ENCODE measurements at regions not wholly inside any gene's neighbourhood (a gene's known extent, or its start where the extent isn't known, plus 50 kb on each side); places are given as distances from the start of the nearest gene placed in this dataset.
"Not testable (repeated sequence)": the region's sequence is repeated elsewhere in the genome, so short reads cannot be mapped to it uniquely, and the experiment has no call there.

DNA sequence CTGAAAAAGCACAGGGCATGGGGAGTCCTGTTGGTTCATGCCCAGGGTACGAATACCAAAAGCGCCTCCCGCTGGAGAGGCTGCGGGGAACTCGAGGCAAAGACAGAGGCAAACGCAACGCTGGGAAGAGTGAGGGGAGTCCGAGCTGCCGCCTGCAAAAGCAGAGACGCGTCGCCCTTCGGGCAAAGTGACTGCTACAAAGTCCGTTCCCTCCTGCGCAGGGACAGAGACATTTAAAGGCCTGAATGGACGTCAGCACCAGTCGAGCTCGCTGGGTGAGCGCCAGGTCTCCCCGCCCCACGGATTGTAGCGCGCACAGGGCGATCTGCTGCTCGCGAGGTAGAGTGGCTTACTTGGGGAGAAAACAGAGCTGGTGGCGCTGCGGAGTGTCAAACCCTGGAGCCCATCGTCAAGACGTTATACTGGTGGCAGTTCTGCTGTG, 732.8 kb downstream of the ZWINT start:
- Mint-ChIP-seq H3K36me3 (ENCODE audit: insufficient read depth) (no peaks in the 10 kb centered on the region), H3K9me3 (ENCODE audit: low read depth) (no peaks in the 10 kb centered on the region), H3K4me1 (ENCODE audit: low read depth) (peaks cover 14% of the 10 kb centered on the region), H3K27ac (no peak overlapping the region), H3K4me3 (ENCODE audit: low read depth) (peak overlapping the region; percentile 77), H3K27me3 (peaks cover 18% of the 10 kb centered on the region)
- DNase-seq (ENCODE audit: low spot score, unreplicated experiment) = peak; percentile 29
- TF ChIP-seq, protein P1, sequence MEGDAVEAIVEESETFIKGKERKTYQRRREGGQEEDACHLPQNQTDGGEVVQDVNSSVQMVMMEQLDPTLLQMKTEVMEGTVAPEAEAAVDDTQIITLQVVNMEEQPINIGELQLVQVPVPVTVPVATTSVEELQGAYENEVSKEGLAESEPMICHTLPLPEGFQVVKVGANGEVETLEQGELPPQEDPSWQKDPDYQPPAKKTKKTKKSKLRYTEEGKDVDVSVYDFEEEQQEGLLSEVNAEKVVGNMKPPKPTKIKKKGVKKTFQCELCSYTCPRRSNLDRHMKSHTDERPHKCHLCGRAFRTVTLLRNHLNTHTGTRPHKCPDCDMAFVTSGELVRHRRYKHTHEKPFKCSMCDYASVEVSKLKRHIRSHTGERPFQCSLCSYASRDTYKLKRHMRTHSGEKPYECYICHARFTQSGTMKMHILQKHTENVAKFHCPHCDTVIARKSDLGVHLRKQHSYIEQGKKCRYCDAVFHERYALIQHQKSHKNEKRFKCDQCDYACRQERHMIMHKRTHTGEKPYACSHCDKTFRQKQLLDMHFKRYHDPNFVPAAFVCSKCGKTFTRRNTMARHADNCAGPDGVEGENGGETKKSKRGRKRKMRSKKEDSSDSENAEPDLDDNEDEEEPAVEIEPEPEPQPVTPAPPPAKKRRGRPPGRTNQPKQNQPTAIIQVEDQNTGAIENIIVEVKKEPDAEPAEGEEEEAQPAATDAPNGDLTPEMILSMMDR (IDR thresholded peaks at IDR 0.05; ENCODE audit: unreplicated experiment) = no peak

DNA sequence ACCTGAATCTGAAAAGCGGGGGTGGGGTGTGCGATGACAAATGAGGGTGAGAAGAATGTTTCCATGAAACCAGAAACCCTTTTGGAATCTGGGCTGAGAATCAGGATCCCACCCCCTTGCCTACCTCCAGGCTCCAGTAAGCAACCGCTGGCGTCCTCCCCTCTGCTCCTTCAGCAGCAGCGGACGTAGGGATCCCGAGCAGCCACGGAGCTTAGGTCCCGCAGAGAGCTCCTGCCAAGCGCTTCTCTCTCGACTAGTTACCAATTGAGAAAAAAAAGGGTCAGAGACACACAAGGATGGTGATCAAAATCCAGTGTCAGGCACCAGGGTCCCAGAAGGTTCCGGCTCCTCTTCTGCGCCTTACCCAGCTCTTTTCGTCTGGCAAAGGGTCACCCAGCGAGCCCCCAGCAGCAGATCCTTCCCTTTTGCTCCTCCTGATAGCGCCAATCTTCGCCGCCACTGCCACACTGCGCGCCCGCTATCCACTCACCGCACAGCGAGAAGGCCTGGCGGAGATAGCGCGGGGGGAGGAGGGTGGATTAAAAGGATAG, 733.5 kb downstream of the ZWINT start:
- peak overlapping the region; percentile 77 for H3K4me3 Mint-ChIP-seq (ENCODE audit: low read depth)
- TF ChIP-seq, protein P1 (IDR thresholded peaks at IDR 0.05; ENCODE audit: unreplicated experiment) = no peak
- peaks cover 22% of the 10 kb centered on the region for H3K27me3 Mint-ChIP-seq
- H3K9me3 Mint-ChIP-seq (ENCODE audit: low read depth) = no peaks in the 10 kb centered on the region
- no peak for DNase-seq (ENCODE audit: low spot score, unreplicated experiment)
- no peak overlapping the region for H3K27ac Mint-ChIP-seq
- H3K4me1 Mint-ChIP-seq (ENCODE audit: low read depth) = peaks cover 14% of the 10 kb centered on the region
- no peaks in the 10 kb centered on the region for H3K36me3 Mint-ChIP-seq (ENCODE audit: insufficient read depth)

DNA sequence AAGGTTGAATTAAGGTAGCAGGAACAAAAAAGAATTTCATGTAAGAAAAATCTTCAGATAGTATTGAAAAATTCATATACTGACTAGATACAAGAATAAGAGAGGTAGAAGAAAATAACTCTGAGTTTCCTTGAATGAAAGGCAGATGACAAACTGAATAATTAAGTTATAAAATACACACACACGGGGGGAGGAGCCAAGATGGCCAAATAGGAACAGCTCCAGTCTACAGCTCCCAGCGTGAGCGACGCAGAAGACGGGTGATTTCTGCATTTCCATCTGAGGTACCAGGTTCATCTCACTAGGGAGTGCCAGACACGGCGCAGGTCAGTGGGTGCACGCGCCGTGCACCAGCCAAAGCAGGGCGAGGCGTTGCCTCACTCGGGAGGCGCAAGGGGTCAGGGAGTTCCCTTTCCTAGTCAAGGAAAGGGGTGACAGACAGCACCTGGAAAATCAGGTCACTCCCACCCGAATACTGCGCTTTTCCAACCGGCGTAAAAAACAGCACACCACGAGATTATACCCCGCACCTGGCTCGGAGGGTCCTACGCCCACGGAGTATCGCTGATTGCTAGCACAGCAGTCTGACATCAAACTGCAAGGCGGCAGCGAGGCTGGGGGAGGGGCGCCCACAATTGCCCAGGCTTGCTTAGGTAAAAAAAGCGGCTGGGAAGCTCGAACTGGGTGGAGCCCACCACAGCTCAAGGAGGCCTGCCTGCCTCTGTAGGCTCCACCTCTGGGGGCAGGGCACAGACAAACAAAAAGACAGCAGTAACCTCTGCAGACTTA, 759.2 kb downstream of the ZWINT start:
- H3K9me3 Mint-ChIP-seq (ENCODE audit: low read depth); H3K4me1 Mint-ChIP-seq (ENCODE audit: low read depth); H3K27me3 Mint-ChIP-seq; H3K36me3 Mint-ChIP-seq (ENCODE audit: insufficient read depth); H3K27ac Mint-ChIP-seq: not testable (repeated sequence)
- peak overlapping the region; percentile 81 for H3K4me3 Mint-ChIP-seq (ENCODE audit: low read depth)
- peak; percentile 9 for DNase-seq (ENCODE audit: low spot score, unreplicated experiment)

DNA sequence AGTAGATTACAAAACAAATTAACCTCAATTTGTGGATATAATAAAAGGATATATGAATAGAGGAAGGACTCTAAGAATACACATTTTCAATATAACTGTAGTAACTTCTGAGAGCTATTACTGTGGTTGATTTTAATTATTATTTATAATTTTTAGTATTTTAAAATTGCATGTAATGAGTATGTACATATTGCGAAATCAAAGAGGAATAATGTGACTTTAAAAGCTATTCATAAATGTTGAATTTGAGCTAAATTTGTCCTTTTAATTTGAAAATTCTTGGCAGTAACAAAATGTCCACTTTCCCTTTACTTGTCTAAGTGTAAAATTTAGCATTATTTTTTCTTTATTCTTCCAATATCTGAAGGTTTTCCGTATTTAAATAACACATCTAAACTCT, 750.6 kb upstream of the PCDH15 start:
- TF ChIP-seq, protein P1 (IDR thresholded peaks at IDR 0.05; ENCODE audit: unreplicated experiment) = no peak
- no peak for DNase-seq (ENCODE audit: low spot score, unreplicated experiment)
- Mint-ChIP-seq H3K27me3 (peaks cover 9% of the 10 kb centered on the region), H3K4me3 (ENCODE audit: low read depth) (no peak overlapping the region), H3K36me3 (ENCODE audit: insufficient read depth) (no peaks in the 10 kb centered on the region), H3K4me1 (ENCODE audit: low read depth) (peaks cover 4% of the 10 kb centered on the region), H3K27ac (no peak overlapping the region), H3K9me3 (ENCODE audit: low read depth) (no peaks in the 10 kb centered on the region)

DNA sequence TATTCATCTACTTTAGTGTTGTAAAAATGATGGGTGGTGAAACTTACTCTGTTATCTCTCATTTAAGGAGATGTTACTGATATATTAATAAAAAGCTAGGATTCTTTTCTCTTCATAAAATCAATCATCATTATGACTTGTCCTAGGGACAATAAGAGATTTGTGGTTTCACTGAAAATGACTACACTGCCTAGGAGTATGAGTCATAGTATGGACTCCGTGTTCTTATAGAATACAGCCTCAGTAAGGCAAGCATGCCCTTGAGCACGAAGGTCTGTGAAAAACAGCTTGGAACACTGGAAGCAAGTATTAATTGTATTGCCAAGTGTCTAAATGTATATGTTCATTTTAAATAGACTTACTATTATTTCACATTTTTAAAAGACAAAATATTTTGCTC, 749.2 kb upstream of the PCDH15 start:
- Mint-ChIP-seq H3K27me3 (peaks cover 8% of the 10 kb centered on the region), H3K27ac (no peak overlapping the region), H3K4me3 (ENCODE audit: low read depth) (no peak overlapping the region), H3K36me3 (ENCODE audit: insufficient read depth) (no peaks in the 10 kb centered on the region), H3K4me1 (ENCODE audit: low read depth) (peaks cover 4% of the 10 kb centered on the region), H3K9me3 (ENCODE audit: low read depth) (no peaks in the 10 kb centered on the region)
- no peak for DNase-seq (ENCODE audit: low spot score, unreplicated experiment)
- TF ChIP-seq, protein P1 (IDR thresholded peaks at IDR 0.05; ENCODE audit: unreplicated experiment) = no peak

DNA sequence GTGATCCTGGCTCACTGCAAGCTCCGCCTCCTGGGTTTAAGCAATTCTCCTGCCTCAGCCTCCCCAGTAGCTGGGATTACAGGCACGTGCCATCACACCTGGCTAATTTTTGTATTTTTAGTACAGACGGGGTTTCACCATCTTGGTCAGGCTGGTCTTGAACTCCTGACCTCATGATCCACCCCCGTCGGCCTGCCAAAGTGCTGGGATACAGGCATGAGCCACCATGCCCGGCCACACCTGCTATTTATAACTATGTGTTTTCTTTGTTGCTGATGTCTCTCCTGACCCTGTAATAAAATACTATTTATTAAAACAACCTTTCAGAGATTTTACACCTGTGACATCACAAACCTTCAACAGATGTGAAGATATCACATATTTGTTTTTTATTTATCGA, 736.5 kb upstream of the PCDH15 start:
- H3K36me3 Mint-ChIP-seq (ENCODE audit: insufficient read depth); H3K27ac Mint-ChIP-seq; H3K27me3 Mint-ChIP-seq; DNase-seq (ENCODE audit: low spot score, unreplicated experiment); H3K4me1 Mint-ChIP-seq (ENCODE audit: low read depth); H3K4me3 Mint-ChIP-seq (ENCODE audit: low read depth); H3K9me3 Mint-ChIP-seq (ENCODE audit: low read depth): not testable (repeated sequence)
